Stimulated activated CD4-positive, alpha-beta T cell treated with anti-CD3 and anti-CD28 coated beads, Interleukin-15, amount 100 ng/mL, for 24 hours (primary cell): ENCODE measurements at regions not wholly inside any gene's neighbourhood (a gene's known extent, or its start where the extent isn't known, plus 50 kb on each side); places are given as distances from the start of the nearest gene placed in this dataset.
A peak's percentile ranks its signal among the peaks of the same experiment; 100 is the strongest.

Source experiments
- DNase-seq: peaks from one replicate; pipeline ENCODE4 v3.0.0-alpha.2; 2020

DNA sequence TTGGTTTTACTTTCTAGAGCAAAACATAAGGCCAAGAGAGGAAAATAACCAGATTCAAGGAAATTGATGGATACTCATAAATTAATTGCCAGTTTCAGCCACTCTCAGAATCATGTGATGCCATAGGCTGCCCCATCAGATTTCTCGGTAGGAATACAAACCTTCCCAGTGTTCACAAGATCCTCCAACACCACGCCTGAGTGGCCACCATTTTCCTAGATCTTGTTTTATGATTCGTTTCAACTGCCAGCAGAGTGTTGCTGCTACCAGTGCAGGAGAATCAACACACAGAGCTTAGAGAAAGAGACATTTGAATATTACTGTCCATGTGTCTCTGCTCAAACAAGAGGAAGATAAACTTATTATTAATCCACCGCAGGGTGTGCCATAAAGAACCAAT lies 434.2 kb upstream of the CDH4 start:
- DNase-seq = no peak

DNA sequence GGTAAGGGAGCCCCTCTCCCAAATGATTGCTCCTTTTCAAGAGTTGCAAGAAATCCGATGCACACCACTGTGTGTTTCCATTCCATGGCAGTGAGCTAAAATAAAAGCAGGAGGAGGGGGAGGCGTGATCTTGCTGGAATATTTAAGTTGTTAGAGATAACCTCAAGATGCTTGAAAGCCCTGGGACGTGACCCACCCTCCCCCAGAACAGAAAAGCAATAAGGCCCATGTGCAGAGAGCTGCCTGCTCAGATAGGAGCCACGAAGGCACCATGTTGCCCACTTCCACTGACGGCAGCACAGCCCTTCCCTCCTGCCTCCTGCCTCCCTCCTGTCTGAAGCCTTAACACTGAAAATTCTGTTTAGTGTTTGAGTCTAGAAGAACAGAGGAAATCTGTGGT lies 432.6 kb upstream of the CDH4 start:
- no peak for DNase-seq

DNA sequence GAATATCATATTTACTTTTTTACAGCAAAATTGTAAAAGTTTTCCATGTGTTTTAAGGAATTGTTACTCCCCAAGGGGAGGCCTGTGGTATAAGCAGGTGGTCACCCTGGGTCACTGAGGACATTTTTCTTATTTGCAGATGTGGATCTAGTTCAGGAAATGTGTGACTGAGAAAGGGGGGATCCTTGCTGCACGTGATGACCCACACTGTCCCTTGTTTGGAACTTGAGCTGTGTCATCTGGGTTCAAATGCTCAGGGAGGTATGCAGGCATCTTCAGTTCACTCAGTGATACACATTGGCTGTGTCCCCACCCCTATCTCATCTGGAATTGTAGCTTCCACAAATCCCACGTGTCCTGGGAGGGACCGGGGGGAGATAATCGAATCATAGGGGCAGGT lies 431.9 kb upstream of the CDH4 start:
- no peak for DNase-seq

DNA sequence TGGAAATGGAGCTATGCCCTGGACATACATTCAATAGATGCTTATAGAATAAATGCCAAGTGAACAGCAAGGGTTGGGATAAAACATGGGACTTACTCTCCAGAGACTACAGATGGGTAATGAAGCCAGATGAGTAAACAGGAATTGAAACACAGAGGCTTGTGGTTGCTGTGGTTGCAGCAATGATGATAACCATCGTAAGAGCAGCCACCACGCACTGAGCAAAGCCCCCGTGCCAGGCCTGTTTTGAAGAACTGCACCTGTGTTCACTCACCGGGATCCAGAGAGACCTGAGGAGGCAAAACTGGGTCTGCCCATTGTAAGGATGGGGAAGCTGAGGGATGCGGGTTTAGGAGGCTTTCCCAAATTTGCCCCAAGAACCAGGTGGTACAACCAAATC lies 431.1 kb upstream of the CDH4 start:
- DNase-seq = peak; percentile 19

DNA sequence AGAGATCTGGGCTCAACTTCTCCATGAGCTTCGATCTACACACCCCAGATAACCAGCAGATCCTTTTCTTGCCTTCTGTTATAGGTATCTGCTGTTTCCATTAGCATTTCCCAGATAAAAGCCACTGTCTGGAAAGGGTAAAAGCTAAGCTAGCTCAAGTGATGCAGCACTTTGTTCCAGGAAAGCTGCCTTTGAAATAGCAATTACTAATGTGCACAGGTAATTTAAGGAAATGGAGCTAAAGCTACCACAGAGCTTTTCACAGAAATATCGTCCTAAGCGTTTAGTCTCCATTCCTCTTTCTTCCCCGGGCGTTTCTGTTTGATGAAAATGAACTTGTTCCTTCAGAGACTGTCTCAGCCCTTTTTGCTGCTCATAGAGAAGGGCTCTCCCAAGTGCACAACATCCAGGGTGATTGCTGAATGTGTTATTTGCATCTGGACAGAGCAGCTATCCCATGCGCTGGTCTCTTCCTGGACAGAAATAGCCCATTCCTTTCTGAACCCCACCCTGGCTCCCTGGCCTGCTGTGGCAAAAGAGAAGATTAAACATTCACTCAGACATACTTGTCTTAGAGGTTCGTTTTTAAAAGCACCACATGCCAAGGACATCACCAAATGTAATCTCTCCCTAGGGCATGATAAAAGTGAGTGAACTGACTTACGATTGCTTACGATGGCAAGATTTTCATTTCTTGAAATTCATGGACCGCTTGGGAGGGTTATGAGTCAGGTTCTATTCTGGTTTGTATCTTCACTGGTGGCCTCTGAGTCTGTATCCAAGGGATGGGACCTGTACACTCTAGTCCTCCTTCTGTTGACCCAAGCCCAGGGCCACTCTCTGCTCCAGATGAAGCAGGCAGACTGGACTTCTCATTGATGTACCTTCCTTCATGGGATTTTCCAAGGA lies 429.1 kb upstream of the CDH4 start:
- no peak for DNase-seq

DNA sequence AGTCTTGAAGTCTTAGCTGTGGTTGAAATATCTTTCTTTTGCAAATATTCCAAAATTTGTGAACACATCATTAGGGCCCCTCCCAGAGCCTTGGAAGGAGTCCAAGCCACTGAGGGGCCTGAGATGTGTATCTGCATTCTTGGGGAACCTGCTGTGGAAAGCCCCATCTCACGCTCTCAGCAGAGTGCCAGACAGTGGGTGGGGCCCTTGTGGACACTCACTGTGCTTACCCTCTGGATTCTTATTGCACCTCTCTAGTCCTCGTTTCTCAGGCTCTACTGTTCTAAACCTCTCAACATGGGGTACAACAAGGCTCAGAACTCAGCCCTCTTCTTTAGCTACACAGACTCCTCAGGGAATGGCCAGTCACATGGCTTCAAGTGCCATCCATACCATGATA lies 416.2 kb upstream of the CDH4 start:
- no peak for DNase-seq

DNA sequence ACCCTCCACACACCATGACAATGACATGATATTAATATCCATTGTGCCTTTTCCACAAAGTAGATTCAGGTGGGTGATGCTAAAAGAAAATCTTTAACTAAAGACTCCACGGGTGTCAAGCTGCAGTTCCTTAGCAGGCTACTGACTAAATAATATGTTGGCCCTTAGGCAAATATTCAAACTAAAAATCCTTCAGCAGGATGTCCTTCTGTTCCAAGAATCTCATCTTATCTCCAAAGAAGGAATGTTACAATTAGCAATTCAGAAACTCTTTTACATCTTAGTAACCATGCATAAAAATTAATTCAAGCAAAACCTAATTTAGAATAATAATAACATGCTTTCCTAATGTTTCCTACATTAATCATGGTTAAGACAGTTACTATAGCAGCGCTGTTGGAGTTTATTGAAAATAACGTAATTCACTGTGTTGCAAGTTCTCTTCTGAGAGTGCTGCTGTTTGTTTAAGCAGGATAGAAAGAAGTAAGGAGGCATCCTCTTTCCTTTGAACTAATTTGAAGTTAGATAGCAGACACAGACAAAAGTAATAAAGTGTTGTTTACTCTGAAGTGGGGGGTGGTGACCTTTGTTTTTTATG lies 414.8 kb upstream of the CDH4 start:
- no peak for DNase-seq

DNA sequence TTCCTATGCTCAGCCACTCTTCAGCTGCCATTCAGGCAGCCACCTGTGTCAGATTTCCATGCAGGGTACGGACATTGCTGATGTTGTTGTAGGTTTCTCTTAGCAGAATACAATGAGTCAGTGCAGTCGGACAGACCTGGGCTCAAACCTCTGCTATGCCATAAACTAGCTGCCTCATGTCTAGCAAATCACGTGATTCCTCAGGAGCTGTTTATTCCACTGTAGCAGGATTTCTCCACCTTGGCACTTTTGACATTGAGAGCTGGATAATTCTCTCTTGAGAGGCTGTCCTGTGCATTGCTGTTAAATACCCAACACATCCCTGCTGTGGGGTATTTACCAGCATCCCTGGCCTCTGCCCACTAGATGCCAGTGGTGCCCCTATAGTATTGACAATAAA lies 413.8 kb upstream of the CDH4 start:
- no peak for DNase-seq

DNA sequence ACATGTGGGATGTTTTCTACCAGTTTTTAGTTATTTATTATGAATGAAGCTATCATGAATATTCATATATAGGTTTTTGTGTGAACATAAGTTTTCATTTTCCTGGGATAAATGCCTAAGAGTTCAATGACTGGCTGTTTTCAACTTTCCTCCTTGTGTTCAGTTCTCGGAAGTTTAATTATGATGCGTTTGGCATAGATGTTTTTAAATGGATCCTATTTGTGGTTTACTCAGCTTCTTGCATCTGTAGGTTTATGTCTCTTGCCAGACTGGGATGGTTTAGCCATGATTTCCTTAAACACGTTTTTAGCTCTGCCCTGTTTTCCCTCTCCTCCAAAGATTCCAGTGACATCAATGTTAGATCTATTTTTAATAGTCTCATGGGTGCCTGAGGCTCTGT lies 411.1 kb upstream of the CDH4 start:
- DNase-seq = no peak

DNA sequence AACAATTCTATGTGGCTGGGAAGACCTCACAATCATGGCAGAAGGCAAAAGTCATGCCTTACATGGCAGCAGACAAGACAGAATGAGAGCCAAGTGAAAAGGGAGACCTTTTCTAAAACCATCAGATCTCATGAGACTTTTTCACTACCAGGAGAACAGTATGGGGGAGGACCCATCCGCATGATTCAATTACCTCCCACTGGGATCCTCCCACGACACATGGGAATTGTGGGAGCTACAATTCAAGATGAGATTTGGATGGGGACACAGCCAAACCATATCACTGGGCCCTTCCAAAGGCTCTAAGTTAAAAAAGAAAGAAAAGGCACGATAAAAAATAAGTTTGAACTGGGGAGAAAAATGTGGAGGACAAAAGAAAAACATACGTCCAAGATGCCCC lies 406.9 kb upstream of the CDH4 start:
- DNase-seq = no peak

DNA sequence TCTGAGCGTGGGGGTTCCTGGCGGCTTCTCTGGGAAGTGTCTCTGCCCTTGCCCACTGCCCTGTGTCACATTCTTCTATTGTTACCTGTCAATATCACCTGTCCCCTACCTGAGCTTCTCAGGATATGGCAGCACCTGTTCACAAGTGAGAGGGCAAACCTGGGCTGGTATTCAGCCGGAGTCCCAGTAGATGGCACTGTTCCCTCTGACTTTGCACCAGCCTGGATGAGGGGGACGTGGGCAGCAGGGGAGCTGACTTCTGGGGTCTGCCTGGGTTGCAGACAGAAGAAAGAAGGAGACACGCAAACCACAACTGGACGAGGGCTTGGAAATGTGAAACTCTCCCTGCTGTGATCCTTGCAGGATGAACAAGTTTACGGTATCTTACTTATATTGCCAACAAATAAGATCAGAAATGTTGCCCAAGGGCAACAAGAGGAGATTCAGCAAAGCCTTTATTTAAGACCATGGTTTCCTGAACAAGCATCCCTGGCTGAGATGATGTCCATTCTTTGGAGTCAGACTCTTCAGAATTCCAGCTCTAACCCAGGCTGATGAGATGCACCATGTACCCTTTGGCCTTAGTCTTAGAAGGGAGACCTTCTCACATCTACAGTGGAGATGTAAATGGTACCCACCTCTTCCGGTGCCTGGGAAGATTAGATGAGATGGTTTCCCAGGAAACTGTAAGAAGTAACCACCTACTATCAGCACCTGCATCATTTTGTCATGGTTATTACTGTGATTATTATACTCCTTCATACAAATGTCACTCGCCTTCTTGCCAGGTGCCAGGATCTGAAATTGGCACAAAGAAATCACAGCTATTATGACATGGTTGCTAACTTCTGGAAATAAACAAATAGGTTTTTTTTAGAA lies 400.0 kb upstream of the CDH4 start:
- DNase-seq = peak; percentile 19

DNA sequence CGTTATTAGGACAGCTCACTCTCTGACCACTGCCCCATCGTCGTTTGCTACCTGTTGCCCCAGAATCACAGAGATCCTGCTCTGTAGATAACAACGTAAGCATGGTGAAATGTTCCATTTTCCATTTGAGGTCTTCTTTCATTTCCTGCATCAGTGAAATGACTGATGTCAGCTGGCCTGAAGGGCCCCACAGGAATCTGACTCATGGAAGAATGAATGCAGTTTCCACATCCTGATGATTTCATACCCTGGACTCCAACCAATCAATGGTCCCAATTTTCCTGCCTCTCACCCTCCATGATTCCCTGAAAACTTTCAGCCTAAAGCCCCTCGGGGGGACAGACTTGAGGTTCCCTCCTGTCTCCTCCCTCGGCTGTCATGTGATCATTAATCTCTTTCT lies 394.4 kb upstream of the CDH4 start:
- DNase-seq = peak; percentile 4

DNA sequence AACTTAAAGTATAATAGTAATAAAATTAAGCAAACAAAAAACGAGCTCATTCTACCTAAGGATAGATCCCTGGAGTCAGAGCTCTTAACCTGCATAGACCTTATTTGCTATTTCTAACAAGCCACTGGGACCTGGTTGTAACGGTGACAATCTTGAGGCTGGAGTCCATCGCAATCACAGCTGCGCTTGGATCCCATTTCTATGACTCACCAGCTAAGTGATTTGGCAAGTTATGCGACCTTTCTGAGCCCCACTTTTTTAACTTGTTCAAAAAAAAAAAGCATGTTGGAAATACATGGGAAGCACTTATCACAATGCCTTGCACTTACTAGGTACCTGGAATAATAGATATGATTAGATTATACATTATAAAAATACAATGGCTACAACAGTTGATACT lies 389.5 kb upstream of the CDH4 start:
- DNase-seq = no peak

DNA sequence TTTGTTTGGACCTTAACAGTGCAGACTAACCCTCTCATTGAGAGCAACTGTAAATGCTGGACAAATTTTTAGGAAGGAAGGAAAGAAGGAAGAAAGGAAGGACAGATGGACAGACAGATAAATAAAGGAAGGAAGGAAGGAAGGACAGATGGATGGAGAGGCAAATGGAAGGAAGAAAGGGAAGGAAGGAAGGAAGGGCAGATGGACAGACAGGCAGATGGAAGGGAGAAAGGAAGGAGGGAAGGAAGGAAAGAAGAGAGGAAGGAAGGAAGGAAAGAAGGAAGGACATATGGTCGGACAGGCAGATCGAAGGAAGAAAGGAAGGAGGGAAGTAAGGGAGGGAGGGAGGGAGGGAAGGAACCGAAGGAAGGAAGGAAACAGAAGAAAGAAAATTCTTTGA lies 388.5 kb upstream of the CDH4 start:
- DNase-seq = no peak

DNA sequence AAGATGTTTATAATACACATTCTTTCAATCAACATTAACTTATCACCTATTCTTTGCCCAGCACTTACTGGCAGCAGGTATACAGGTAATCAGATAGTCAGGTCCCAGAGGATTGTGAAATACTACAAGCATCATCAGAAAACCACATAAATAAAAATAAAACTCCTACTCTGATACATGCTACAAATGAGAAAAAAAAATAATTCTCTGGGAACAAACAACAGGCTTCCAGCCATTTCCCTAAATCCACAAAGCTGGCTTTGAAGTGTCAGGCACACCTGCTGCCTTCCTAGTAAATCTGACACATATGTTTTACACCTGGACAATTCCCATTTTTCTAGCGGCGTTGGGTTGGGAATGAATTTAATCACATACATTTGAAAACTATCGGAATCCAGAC lies 384.5 kb upstream of the CDH4 start:
- no peak for DNase-seq

DNA sequence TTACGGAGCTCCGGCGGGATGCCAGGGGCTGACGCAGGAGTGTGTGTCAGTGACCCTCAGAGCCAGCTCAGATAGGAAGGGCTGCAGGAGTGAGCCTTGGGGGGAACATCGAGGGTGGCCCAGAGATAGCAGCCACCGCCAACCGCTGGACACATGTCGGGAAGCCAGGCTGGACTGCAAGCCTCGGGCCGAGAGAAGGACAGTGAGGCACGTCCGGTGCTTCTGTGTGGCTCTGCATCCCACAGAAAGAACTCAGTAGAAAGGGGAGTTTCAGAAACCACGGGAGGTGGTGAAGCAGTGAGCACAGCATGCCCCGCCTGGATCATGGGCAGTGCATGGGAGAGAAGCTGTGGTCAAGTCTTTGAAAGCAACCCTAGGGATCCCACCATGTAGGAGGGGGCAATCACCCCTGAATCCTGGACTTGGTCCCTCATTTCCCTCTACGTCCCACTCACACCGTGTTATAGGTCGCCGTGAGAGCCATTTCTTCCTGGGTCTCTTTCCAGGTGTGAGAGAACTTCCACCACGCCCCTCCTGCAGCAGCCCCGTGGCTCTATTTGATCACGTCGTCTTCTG lies 383.7 kb upstream of the CDH4 start:
- no peak for DNase-seq

DNA sequence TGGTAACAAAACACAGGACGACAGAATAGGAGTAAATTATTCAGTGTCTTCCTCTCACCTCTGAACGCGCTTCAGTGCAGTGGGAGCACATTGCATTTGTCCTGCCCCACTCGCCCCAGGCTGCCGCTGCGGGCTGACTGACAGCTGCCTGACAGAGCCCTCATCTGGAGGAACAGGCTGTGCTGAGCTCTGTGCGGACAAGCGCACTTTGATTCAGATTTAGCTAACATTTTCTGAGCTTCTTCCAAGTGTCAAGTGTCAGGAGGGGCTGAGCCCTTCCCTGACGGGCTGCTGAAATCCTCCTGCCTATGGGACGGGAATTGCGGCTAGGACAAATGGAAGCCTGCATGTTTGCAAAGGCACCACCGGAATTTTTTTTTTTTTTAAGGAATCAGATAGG lies 383.0 kb upstream of the CDH4 start:
- no peak for DNase-seq

DNA sequence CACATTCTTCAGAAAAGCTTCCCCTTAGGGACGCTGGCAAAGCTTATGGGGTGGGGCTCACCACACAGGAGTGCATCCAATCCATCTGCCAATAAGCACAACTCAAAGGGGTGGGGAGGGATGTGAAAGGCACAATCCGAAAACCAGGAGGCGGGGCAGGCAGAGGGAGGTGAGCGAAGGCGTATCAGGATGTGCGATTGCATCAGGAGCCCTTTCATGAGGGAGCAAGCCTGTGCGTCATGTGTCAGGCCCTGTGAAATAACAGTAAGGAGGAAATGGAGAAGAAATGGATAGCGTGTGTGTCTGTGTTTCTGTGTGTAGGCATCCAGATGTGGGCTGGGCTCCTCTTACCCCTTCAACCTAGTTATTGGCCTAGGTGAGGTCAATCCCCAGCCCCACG lies 382.4 kb upstream of the CDH4 start:
- no peak for DNase-seq

DNA sequence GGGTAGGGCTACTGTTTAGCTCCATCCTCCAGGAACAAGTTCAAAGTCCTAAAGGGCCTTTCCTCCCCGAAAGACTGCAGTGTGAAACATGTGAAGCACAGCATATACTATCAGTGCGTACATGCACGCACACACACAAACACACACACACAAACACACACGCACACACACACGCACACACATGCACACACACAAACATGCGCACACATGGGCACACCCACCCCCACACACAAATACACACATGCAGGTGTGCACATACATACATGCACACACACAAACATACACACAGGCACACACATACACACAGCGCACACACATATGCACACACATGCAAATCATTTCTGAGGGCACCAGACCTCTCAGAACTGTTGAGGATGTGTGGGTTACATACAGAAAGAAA lies 382.0 kb upstream of the CDH4 start:
- DNase-seq = no peak

DNA sequence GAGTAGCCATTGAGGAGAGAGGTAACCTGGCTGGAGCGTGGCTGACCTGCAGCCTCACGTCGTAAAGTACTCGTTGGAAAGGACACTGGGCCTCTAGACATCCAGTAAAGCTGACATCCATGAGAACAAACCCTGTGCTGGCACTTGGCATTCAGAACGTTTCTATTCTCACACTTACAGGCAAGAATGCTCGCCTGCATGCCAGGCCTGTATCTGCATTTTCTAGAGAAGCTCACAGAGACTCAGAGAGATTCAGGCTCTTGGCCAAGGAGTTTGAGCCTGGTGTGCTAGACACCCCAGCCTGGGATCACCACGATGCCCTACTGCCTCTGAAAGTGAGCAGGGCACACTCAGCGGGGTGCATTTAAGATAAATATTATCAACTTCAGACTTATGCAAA lies 379.8 kb upstream of the CDH4 start:
- no peak for DNase-seq

DNA sequence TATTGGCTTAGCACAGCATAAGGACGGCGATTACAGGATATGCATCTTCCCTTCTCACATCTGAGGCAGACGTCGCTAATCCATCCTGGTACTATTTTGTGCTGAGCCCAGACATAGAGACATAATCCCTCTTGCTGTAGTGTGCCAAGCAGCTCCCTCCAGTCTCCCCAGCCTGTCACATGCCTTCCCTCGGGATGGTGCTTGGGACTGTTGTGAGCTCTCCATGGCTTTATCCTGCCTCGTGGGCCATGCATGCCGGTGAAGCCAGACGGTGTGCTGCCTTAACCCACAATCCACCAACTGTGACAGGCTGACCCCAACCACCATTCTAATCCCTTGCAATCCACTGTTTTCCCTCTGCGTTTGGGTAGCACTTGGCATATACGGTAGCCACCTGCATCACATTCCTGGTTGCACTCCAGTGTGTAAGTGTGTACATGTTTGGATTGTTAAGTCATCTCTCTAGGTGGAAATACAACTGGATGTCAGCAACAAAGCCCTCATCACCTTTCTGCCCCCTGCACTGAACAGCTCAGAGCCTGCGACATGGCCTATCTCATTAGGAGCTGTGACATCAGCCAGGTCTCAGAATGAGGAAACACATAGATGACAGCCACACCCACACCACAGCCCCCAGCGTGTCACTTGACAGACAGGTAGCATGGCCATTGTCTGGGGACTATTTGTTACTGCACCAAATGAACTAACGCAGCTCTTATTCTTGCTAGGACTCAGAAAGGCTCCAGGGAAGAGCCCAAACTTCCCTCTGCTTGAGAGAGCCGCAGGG lies 374.8 kb upstream of the CDH4 start:
- DNase-seq = no peak

DNA sequence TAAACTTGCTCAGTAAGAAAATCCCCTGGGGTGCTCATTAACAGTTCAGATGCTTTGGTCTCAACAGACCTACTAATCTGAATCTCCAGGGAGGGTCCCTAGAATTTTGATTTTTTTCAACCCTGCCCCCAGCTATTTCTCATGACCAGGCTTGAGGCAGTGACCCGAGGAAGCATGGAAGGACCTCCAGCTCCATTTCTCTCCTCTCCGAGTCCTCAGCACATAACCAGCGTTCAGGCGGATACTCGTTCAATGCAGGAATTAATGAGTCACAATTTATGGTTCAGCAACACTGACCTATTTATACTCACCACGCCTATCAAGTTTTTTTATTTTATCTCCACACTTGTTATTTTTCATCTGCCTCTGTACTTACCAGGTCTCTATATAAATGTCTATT lies 369.2 kb upstream of the CDH4 start:
- no peak for DNase-seq

DNA sequence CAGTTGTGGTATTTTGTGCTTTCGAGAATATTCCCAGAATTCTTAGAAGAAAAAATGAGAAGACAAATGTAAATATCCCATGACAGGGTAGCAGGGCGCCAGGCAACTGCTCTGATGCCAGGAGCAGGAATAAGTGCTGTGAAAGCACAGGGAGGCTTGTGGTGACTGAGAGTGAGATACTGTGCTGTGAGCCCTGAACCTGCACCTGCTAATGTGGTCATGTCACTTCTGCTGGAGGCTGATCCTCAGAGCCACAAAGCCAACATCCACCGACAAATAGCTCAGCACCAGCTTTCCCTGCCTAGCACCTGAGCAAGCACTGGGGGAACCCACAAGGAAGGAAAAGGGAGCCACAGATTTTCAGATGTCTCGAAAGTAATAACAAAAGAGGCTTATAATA lies 368.6 kb upstream of the CDH4 start:
- no peak for DNase-seq
